K562 (cell line): ENCODE measurements at regions not wholly inside any gene's neighbourhood (a gene's known extent, or its start where the extent isn't known, plus 50 kb on each side); places are given as distances from the start of the nearest gene placed in this dataset.

Source experiments
- ATF7 ChIP-seq: fragments of 450-650 bp; IDR thresholded peaks from 2 replicates; pipeline ENCODE4 v1.7.1; 2014; ENCODE audit warnings: mild to moderate bottlenecking, moderate library complexity
- BDP1 ChIP-seq: IDR thresholded peaks from 3 replicates; pipeline ENCODE4 v1.6.1; 2011; ENCODE audit not compliant: insufficient read length, insufficient read depth
- CTBP1 ChIP-seq: fragments of 450-650 bp; IDR thresholded peaks from 2 replicates; pipeline ENCODE4 v1.6.1; 2016; ENCODE audit warnings: borderline replicate concordance
- JUND ChIP-seq, 2 experiments: IDR thresholded peaks; 2 replicates in 1 of 2; 3 replicates in 1 of 2; pipeline ENCODE4 v1.6.1; 2011; ENCODE audit warnings: borderline replicate concordance in 2 of 2, low read depth in 2 of 2, low read length in 2 of 2, improper control_type of control experiment in 1 of 2, missing biosample characterization in 1 of 2, missing genetic modification characterization in 1 of 2, missing genetic modification reagents in 1 of 2
- KDM5B ChIP-seq: fragments of 200-600 bp; sonication (generic); IDR thresholded peaks from 2 replicates; pipeline ENCODE4 v1.6.1; 2012; ENCODE audit warnings: low read depth, mild to moderate bottlenecking, moderate library complexity, low read length, control low read depth, inconsistent platforms; ENCODE audit not compliant: insufficient replicate concordance
- PURB ChIP-seq: sonication (generic); formaldehyde crosslinking; IDR thresholded peaks from 2 replicates; pipeline ENCODE4 v1.9.0; 2021; ENCODE audit warnings: low read depth, mild to moderate bottlenecking, missing genetic modification reagents
- SMARCE1 ChIP-seq: fragments of 450-650 bp; IDR thresholded peaks from 2 replicates; pipeline ENCODE4 v1.7.1; 2016; ENCODE audit warnings: mild to moderate bottlenecking
- TAF15 ChIP-seq: fragments of 200-400 bp; formaldehyde crosslinking; IDR thresholded peaks from 2 replicates; pipeline ENCODE4 v1.6.1; 2017; ENCODE audit warnings: mild to moderate bottlenecking, low read depth, low read length, moderate library complexity
- ZBTB1 ChIP-seq: sonication (generic); formaldehyde crosslinking; IDR thresholded peaks from 2 replicates; pipeline ENCODE4 v1.8.1; 2023; ENCODE audit warnings: missing genetic modification reagents, low read depth, mild to moderate bottlenecking, borderline replicate concordance
- TF ChIP-seq, protein P1 (sequence below): fragments of 200-800 bp; sonication (Bioruptor generic); IDR thresholded peaks from 2 replicates; pipeline ENCODE4 v1.6.1; 2016; ENCODE audit warnings: missing genetic modification characterization, missing compliant biosample characterization
- TF ChIP-seq, protein P2 (sequence below), 2 experiments: fragments of 450-650 bp; IDR thresholded peaks; 2 replicates each; pipeline ENCODE4 v1.6.1; 2016; ENCODE audit warnings: mild to moderate bottlenecking in 2 of 2, borderline replicate concordance in 1 of 2, low read depth in 1 of 2, moderate library complexity in 1 of 2
- TF ChIP-seq, protein P3 (sequence below): fragments of 450-650 bp; IDR thresholded peaks from 2 replicates; pipeline ENCODE4 v1.6.1; 2016

DNA sequence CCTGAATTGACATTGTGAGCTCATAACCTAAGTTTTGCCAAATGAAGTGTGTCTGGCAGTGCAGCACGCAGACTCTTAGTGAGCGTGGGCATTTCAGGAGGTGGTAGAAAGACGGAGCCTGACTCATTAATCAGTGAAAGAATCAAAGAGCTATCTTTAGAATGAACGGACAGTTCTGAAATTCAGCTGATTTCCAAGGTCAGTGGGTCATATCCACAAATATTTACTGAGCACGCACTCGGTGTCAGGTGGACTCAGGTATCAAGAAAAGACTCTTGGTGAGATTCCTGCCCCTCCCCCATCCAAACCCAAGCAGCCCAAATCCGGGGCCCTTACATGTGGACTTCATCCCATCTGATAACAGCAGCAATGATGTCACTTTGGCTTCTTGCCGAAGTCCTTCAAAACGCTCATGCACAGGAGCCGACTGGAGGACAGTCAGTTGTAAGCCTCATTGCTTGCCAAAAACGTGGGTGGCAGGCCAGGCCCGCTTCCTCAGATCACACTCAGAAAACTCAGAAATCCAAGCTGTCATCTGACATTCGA lies 185.8 kb downstream of the HS3ST3A1 start (continued):
- TF ChIP-seq, protein P1, sequence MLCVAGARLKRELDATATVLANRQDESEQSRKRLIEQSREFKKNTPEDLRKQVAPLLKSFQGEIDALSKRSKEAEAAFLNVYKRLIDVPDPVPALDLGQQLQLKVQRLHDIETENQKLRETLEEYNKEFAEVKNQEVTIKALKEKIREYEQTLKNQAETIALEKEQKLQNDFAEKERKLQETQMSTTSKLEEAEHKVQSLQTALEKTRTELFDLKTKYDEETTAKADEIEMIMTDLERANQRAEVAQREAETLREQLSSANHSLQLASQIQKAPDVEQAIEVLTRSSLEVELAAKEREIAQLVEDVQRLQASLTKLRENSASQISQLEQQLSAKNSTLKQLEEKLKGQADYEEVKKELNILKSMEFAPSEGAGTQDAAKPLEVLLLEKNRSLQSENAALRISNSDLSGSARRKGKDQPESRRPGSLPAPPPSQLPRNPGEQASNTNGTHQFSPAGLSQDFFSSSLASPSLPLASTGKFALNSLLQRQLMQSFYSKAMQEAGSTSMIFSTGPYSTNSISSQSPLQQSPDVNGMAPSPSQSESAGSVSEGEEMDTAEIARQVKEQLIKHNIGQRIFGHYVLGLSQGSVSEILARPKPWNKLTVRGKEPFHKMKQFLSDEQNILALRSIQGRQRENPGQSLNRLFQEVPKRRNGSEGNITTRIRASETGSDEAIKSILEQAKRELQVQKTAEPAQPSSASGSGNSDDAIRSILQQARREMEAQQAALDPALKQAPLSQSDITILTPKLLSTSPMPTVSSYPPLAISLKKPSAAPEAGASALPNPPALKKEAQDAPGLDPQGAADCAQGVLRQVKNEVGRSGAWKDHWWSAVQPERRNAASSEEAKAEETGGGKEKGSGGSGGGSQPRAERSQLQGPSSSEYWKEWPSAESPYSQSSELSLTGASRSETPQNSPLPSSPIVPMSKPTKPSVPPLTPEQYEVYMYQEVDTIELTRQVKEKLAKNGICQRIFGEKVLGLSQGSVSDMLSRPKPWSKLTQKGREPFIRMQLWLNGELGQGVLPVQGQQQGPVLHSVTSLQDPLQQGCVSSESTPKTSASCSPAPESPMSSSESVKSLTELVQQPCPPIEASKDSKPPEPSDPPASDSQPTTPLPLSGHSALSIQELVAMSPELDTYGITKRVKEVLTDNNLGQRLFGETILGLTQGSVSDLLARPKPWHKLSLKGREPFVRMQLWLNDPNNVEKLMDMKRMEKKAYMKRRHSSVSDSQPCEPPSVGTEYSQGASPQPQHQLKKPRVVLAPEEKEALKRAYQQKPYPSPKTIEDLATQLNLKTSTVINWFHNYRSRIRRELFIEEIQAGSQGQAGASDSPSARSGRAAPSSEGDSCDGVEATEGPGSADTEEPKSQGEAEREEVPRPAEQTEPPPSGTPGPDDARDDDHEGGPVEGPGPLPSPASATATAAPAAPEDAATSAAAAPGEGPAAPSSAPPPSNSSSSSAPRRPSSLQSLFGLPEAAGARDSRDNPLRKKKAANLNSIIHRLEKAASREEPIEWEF: no peak
- TF ChIP-seq CTBP1: peak; percentile 60; the same call in 1 of the 2 replicates
- no peak for TF ChIP-seq ZBTB1
- TF ChIP-seq ATF7: peak; percentile 98
- TF ChIP-seq, protein P2, sequence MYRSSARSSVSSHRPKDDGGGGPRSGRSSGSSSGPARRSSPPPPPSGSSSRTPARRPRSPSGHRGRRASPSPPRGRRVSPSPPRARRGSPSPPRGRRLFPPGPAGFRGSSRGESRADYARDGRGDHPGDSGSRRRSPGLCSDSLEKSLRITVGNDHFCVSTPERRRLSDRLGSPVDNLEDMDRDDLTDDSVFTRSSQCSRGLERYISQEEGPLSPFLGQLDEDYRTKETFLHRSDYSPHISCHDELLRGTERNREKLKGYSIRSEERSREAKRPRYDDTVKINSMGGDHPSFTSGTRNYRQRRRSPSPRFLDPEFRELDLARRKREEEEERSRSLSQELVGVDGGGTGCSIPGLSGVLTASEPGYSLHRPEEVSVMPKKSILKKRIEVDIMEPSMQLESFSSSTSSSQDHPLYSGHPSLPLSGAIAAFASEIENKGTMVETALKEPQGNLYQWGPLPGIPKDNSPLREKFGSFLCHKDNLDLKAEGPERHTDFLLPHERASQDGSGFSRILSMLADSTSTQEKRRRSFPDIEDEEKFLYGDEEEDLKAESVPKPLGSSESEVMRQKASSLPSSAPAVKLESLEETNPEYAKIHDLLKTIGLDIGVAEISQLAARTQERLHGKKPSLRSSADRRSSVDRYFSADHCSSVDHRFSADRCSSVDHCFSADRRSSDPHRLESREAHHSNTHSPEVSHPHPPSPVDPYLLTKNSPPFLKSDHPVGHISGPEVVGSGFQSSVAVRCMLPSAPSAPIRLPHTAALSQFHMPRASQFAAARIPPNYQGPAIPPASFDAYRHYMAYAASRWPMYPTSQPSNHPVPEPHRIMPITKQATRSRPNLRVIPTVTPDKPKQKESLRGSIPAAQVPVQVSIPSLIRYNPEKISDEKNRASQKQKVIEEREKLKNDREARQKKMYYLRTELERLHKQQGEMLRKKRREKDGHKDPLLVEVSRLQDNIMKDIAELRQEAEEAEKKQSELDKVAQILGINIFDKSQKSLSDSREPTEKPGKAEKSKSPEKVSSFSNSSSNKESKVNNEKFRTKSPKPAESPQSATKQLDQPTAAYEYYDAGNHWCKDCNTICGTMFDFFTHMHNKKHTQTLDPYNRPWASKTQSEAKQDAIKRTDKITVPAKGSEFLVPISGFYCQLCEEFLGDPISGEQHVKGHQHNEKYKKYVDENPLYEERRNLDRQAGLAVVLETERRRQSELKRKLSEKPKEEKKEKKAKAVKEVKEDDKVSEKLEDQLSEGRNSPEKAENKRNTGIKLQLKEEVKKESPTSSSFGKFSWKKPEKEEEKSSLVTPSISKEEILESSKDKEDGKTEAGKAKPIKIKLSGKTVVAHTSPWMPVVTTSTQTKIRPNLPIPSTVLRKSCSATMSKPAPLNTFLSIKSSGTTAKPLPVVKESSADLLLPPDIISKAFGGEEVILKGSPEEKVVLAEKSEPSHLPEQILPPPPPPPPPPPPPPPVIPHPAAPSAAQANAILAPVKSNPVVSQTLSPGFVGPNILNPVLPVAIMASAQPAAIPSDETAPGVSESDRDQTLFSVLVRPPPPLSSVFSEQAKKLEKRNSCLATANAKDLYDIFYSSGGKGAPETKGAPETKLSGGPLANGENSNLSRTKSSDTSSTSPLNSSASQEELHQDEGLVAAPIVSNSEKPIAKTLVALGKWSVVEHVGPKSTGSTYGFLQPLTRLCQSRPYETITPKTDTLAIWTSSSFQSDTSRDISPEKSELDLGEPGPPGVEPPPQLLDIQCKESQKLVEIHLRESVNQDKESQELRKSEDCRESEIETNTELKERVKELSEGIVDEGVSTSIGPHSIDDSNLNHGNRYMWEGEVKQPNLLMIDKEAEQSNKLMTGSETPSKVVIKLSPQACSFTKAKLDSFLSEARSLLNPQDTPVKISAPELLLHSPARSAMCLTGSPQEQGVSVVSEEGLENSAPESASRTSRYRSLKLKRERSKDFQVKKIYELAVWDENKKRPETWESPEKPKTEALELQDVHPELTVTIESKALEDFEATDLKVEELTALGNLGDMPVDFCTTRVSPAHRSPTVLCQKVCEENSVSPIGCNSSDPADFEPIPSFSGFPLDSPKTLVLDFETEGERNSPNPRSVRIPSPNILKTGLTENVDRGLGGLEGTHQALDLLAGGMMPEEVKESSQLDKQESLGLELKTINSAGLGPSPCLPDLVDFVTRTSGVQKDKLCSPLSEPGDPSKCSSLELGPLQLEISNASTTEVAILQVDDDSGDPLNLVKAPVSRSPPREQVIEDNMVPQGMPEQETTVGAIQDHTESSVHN (IDR thresholded peaks at IDR 0.05; ENCODE audit: borderline replicate concordance in 1 of 2, low read depth in 1 of 2): peak in 1 of 2 experiments; percentile 82; a peak in 2 of 4 replicates
- TF ChIP-seq PURB (CRISPR knock-in tag): no peak
- TF ChIP-seq KDM5B: no peak
- TF ChIP-seq TAF15: no peak
- TF ChIP-seq JUND (IDR thresholded peaks at IDR 0.05; ENCODE audit: borderline replicate concordance, low read depth, low read length): peak; percentile 92
- peak; percentile 92; the same call in 2 of the 3 replicates for TF ChIP-seq JUND (tag; IDR thresholded peaks at IDR 0.05; ENCODE audit: borderline replicate concordance, low read depth, low read length)
- TF ChIP-seq, protein P3, sequence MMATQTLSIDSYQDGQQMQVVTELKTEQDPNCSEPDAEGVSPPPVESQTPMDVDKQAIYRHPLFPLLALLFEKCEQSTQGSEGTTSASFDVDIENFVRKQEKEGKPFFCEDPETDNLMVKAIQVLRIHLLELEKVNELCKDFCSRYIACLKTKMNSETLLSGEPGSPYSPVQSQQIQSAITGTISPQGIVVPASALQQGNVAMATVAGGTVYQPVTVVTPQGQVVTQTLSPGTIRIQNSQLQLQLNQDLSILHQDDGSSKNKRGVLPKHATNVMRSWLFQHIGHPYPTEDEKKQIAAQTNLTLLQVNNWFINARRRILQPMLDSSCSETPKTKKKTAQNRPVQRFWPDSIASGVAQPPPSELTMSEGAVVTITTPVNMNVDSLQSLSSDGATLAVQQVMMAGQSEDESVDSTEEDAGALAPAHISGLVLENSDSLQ: peak; percentile 59
- peak; percentile 49; the same call in 1 of the 2 replicates for TF ChIP-seq SMARCE1
- no peak for TF ChIP-seq BDP1
